Erythroblast (primary cell): ENCODE measurements at regions not wholly inside any gene's neighbourhood (a gene's known extent, or its start where the extent isn't known, plus 50 kb on each side); places are given as distances from the start of the nearest gene placed in this dataset.

Experiments
- DNase-seq, 2 experiments: peaks; one replicate each; lab custom pipeline; 2025; lab: John Stamatoyannopoulos, UW
- GATA1 ChIP-seq: IDR thresholded peaks from 2 replicates; pipeline ENCODE4 v1.6.1; 2011; ENCODE audit warnings: low read depth, mild to moderate bottlenecking, control low read depth, low read length, moderate library complexity
- POLR2A ChIP-seq: IDR thresholded peaks from 2 replicates; pipeline ENCODE4 v1.6.1; 2011; ENCODE audit warnings: mild to moderate bottlenecking, low read length

DNA sequence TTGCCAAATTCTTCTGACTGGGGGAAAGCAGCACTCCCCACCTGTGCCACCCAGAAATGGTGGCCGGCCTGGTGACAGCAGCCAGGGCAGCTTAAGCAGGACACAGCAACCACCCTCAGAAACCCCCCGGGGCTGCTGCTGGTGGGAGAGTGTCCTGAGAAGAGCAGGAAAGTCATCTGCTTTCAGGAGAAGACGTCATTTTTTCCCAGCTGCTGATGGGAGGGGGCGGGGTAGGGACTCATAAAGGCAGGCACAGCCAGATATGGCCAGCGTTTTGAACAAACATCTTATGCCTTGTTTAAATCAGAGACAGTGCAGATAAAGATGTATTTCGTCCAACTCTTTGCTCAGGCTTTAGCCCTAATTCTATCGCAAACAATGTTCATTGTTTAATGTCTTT lies 139.5 kb downstream of the LRRC30 start:
- TF ChIP-seq POLR2A (no peak), GATA1 (no peak)
- DNase-seq = no peak

DNA sequence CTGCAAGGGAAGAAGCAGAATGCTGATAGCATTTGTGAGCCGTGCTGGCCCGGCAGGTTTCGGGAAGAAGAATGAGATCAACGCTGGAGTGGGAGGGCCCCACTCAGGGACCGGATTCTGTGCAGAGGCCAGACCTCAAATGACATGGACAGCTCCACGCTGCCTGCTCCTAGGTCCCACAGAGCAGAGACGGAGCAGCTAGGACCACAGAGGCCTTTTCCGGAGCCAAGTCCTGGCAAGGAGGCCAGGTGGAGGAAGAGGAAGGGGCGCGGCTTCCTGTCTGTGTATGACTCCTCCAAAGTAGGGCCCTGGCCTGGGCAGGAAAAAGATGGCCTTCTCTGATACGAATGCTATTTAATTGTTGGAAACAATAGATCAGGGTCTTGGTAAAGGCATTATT lies 139.9 kb downstream of the LRRC30 start:
- no peak for TF ChIP-seq POLR2A
- no peak for TF ChIP-seq GATA1
- no peak for DNase-seq

DNA sequence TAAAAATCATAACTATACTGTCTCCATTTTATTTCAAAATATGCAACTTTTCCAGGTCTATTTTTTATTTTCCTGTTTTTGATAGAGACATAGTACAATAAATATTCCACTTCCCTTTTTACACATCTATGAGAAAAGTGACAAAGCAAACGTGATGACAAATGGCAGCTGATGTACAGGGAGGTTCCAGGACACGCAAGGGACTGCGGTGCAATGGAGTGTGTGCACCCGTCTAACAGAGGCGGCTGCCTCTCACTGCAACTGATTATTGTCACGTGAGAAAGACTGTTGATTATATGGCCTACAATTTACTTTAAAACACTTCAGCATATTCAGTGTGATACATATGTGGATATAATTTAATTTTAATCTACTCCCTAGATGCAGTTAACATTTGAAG lies 142.6 kb downstream of the LRRC30 start:
- TF ChIP-seq GATA1 (no peak), POLR2A (no peak)
- DNase-seq = no peak

DNA sequence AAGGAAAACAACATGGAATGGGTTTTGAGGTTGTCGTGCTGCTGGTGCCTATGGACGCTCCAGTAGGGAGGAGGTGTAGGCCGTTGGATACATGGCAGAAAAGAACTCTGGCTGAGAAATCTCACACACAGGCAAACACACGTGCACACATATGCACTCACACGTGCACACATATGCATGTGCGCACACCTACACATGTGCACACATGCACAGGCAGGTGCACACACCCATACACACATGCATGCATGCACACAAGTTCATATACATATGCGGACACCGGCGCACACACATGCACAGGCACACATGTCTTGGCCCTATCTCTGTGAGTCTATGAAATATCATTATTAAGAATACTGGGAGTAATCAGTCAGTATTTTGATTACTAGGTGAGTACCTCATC lies 150.4 kb downstream of the LRRC30 start:
- TF ChIP-seq GATA1 = no peak
- TF ChIP-seq POLR2A = no peak
- no peak for DNase-seq

DNA sequence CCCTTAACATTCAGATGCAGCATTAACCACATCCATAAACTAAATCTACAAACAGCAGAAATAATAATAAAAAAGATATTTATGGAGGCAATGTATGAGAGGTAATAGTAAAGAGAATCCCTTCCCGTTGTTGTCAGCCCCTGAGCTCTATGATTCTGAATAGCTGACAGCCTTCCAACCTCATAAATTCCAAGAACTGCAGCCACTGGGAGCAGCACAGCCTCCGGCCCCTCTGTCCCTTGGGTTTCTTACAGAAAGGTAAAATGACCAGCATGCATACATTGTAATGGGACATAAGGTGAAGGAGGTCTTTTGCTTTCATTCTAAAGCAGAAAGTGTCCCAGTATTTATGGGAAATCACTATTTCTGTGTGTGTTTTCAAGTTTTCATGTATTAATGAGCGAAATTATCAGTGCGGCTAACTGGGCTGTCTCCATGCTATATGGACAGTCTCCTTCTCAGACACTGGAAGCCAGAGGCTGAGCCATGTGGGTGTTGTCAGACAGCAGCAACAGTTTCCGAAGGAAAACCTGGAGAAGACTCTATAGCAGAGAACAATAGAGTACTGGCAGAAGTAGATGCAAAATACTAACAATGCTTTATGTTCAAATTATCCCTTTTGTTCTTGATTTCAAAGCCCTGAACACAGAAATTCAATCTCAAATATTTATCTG lies 151.6 kb downstream of the LRRC30 start:
- TF ChIP-seq POLR2A (no peak), GATA1 (no peak)
- DNase-seq = no peak

DNA sequence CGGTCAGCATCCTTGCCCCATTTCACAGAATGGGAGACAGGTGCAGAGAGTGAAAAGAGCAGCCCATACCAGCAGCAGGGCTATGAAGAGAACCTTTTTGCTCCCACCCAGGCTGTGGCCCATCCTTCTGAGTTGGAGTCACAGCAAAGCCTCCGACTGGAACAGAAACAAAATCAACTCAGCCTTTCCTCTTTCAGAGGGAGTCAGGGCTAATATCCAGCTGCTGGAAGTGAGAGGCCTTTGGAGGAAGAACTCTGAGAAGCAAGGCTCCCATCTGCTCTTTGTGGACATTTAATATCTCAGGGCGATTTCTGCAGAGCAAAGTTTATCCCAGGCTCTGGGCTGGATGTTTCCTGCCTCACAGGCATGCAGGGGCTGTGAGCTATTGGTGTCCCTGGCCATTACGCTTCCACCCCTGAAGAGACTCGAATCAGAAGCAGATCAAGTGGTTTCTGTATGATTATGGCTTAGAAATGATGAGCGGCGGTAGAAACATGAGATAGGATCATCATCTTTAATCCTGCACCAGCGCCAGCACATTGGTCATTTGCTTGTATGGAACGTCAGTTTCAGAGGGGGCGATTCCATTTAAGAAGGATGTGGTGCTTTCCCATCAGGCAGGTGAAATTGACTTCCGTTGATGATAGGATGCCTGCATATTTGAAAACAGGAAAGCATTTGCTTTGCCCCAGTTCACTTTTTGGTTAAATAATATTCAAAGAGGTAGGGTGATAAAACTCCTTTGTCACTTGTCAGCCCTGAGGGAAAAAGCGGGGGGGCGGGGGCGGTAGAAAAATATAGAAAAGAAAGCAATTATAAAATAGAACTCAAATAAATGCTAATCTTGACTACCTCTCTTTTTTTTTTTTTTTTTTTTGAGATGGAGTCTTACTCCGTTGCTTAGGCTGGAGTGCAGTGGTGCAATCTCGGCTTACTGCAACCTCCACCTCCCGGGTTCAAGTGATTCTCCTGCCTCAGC lies 152.4 kb downstream of the LRRC30 start:
- no peak for TF ChIP-seq GATA1
- no peak for TF ChIP-seq POLR2A
- DNase-seq = no peak

DNA sequence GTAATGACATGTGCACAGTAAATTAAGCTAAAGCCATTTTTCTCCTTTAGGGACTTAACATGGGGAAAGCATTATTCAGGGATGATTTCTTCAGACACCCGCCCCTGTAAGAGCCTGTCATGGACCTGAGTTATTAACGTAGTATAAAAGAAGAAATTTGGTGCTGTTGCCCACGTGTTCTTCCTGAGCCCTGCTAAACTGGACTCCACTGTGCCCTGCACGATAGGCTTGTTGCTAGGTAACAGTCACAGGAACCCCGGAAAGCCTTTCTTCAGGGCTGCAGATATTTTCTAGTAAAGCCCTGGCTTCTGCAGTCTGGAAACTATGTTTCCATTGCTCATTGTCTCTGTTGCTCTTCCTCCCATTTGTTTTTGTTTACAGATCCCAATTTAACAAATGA lies 157.9 kb downstream of the LRRC30 start:
- TF ChIP-seq POLR2A = no peak
- no peak for TF ChIP-seq GATA1
- no peak for DNase-seq

DNA sequence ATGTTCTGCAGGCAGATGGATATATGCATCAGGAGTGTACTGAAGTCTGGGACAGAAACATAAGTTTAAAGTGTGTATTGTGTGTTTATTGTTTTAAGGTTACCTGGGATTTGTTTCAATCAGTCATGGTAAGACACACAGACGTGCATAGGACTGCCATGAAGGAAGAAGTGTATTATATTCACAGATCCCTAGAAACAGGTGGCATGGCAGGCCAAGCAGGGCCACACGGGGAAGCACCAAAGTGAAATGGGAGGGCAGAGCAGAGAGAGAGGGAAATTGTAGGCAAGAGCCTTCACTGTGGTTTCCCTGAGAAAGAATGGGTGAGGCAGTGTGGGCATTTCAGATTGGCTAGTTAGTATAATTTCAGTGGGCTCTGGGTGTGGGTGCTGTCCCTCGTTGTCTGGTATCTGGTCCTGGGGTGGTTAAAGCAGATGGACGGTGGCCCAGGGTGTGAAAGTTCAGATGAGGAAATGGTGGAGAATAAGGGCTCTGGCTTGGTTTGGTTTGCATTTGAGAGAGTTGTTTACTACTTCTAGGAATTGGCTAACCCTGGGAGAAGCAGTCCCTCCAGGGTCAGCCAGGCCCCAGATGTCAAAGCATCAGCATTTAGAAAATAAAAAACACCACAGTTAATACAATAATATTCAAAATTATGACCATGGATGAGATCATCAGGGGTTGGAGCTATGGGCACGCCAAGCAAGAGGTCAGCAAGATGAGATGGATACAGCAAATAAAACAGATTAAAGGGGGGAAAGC lies 160.0 kb downstream of the LRRC30 start:
- TF ChIP-seq POLR2A (no peak), GATA1 (no peak)
- DNase-seq = no peak

DNA sequence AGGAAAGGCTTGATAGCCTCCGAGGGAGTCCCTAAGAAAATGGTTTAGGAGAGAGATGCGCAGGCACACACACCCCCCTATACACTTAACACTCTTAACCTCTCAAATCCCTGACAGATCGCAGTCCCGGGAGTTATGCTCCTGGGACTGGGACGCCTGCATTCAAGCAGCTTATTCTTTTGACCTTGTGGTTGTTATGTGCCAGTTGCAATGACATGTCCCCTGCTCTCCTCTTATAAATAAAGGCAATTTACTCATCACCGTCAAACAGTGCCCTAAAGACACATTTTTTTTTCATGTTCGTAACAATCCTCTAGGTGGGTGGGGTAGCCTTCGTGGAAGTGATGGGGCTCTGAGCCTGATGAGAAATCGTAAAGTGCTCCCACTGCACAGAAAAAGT lies 162.2 kb downstream of the LRRC30 start:
- no peak for DNase-seq
- TF ChIP-seq GATA1 = no peak
- TF ChIP-seq POLR2A = no peak

DNA sequence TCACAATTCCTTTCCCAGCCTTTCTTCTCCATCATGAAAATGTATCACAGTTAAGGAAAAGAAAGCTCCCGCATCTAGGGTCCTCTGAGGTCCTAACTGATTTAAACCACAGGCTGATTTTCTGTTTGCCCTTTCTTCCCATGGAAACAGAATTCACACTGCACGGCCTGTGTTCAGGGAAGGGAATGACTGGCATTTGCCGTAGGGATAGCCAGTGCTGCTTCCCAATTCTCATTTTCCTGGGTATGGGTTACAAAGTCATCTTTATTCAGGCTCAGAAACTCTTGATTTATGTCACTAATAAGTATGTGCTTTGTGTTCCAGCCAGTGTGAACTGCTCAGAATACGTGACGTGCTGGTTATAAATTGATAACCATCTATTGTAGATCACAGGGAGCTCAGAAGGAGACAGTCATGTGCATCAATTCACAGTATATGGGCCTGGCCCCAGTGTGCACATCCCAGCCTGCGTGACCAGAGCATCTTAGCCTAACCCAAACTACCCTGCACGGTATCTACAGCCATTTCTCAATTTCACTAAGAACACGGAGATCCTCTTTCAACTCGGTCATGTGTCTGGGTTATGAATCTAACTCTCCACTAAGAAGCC lies 163.3 kb downstream of the LRRC30 start:
- TF ChIP-seq POLR2A (no peak), GATA1 (no peak)
- DNase-seq = no peak

DNA sequence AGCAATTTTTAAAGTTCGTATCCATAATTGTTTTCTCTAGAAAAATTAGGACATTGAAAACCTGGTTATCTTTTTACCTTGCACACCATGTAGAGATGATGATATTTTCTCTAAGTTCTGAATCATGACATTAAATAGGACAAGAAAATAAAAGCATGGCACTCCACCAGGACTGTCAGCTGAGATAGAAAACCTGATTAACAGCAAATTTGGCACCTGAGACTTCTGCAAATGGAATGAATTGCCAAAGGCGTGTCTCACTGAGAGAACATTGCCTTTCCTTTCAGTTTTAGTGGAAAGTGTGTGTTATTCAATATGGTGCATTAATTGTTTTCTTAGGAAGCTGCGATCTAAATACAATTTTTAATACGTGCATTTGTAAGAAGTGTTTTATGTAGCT lies 164.7 kb downstream of the LRRC30 start:
- TF ChIP-seq POLR2A = no peak
- no peak for TF ChIP-seq GATA1
- no peak for DNase-seq

DNA sequence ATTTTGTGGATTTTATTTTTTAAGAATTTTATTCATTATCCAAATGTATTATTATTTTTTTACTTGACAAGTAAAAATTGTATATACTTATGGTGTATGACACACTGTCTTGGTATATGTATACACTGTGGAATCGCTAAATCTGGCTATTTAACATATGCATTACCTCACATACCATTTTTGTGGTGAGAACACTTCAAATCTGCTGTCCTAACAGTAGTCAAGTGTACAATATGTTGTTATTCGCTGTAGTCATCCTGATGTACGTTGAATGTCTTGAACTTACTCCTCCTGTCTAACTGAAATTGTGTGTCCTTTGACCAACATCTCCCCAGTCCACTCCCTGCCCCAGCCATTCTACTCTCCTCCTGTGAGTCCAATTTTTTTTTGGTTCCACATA lies 153.2 kb upstream of the PTPRM start:
- no peak for TF ChIP-seq GATA1
- TF ChIP-seq POLR2A = no peak
- DNase-seq = no peak

DNA sequence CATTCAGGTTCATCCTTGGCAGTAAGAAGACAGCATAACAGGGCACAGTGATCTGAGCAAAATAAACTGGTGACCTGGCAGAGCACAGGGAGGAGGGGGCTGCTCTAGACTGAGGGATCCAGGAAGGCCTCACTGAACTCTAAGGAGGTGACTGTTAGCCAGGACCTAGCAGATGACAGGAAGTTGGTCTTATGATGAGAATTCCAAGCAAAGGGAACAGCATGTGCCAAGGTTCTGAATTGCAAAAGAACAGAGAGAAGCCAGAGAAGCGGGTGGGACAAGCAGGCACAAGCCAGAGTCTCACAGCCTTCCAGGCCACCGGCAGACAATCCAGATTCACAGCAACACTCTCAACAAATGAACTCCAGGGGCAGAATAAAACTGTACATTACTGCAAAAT lies 152.7 kb upstream of the PTPRM start:
- DNase-seq = no peak
- TF ChIP-seq POLR2A = no peak
- TF ChIP-seq GATA1 = no peak
